Mammary epithelial cell (primary cell): ENCODE measurements at regions not wholly inside any gene's neighbourhood (a gene's known extent, or its start where the extent isn't known, plus 50 kb on each side); places are given as distances from the start of the nearest gene placed in this dataset.

ENCODE experiments used
- EZH2 ChIP-seq: IDR thresholded peaks from 2 replicates; pipeline ENCODE4 v1.6.1; 2012; ENCODE audit warnings: low read length, inconsistent platforms, borderline replicate concordance
- TF ChIP-seq, protein P1 (sequence below), 2 donors: IDR thresholded peaks in 1 of 2; conservative IDR thresholded peaks in 1 of 2; 2 replicates each; pipeline ENCODE4 v1.5.1; 2011 to 2012; ENCODE audit warnings: inconsistent platforms in 2 of 2, low read length in 2 of 2, mild to moderate bottlenecking in 2 of 2, control low read depth in 1 of 2, low read depth in 1 of 2; ENCODE audit not compliant: insufficient read depth in 1 of 2; ENCODE audit errors: extremely low read depth in 1 of 2

DNA sequence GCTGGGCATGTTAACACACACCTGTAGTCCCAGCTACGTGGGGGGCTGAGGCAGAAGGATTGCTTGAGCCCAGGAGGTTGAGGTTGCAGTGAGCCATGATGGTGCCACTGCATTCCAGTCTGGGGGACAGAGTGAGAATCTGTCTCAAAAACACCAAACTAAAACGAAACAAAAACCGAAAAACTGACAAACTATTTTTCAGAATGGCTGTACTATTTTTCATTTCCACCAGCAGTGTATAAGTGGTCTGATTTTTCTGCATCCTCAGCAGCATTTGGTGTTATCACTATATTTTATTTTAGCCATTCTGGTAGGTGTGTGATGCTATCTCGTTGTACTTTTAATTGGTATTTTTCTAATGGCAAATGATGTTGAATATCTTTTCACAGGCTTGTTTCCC lies 95.2 kb downstream of the PDCL3 start:
- no peak for TF ChIP-seq EZH2
- TF ChIP-seq, protein P1, sequence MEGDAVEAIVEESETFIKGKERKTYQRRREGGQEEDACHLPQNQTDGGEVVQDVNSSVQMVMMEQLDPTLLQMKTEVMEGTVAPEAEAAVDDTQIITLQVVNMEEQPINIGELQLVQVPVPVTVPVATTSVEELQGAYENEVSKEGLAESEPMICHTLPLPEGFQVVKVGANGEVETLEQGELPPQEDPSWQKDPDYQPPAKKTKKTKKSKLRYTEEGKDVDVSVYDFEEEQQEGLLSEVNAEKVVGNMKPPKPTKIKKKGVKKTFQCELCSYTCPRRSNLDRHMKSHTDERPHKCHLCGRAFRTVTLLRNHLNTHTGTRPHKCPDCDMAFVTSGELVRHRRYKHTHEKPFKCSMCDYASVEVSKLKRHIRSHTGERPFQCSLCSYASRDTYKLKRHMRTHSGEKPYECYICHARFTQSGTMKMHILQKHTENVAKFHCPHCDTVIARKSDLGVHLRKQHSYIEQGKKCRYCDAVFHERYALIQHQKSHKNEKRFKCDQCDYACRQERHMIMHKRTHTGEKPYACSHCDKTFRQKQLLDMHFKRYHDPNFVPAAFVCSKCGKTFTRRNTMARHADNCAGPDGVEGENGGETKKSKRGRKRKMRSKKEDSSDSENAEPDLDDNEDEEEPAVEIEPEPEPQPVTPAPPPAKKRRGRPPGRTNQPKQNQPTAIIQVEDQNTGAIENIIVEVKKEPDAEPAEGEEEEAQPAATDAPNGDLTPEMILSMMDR (conservative IDR thresholded peaks at IDR 0.05 in 1 of 2, IDR thresholded peaks at IDR 0.05 in 1 of 2; ENCODE audit: extremely low read depth in 1 of 2, insufficient read depth in 1 of 2, low read depth in 1 of 2, low read length in 2 of 2), result no peak
